ENCODE measurements at regions not wholly inside any gene's neighbourhood (a gene's known extent, or its start where the extent isn't known, plus 50 kb on each side); places are given as distances from the start of the nearest gene placed in this dataset.

DNA sequence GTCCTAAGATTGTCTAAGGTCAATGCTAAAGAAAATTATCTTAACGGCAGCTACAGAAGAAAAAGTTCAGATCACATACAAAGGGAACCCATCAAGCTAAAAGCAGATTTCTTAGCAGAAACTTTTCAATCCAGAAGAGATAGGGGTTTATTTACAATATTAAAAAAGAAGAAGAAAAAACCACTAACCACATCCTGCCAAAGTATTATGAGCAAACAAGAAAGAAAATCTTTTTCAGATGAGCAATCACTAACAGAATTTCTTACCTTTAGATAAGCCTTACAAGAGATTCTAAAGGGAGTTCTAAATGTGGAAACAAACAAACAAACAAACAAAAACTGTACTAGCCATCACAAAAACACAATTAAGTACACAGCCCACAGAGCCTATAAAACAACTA lies 1015.8 kb upstream of the EPHA6 start:
- Histone ChIP-seq H3K79me2 (ENCODE audit: low read length) (no peaks in the 10 kb centered on the region), H3K4me1 (ENCODE audit: insufficient read depth, low read length) (peaks cover 11% of the 10 kb centered on the region; the same call in 1 of the 2 replicates), H3K9me2 (replicated peaks; ENCODE audit: low read length) (no peaks in the 10 kb centered on the region), H4K20me1 (ENCODE audit: low read length) (no peaks in the 10 kb centered on the region), H3K27ac (ENCODE audit: low read length) (no peak overlapping the region), H3K4me3 (ENCODE audit: low read length) (no peak overlapping the region), H2AFZ (ENCODE audit: low read length) (no peak overlapping the region), H3K27me3 (ENCODE audit: low read length) (no peaks in the 10 kb centered on the region), H3K36me3 (ENCODE audit: low read depth, low read length) (no peaks in the 10 kb centered on the region), H3K9ac (ENCODE audit: low read length) (no peak overlapping the region), H3K4me2 (ENCODE audit: low read length) (no peak overlapping the region), H3F3A (ENCODE audit: low read length, unreplicated experiment) (no peaks in the 10 kb centered on the region), H3K9me3 (ENCODE audit: low read length) (no peaks in the 10 kb centered on the region)
- ChIA-PET CTCF (no interaction called here), POLR2A (ENCODE audit: unreplicated experiment) (no interaction called here)
- DNase-seq (peak; percentile 46), ATAC-seq (peak; percentile 63)
- BruUV-seq (replicated peaks), result no TSS peak
- intact Hi-C loops (cut with micrococcal nuclease), result no loop called here
- TF ChIP-seq EZH2phosphoT487 (IDR thresholded peaks at IDR 0.05; ENCODE audit: borderline replicate concordance, low read length), result no peak
- no peak for TF ChIP-seq EZH2 (IDR thresholded peaks at IDR 0.05; ENCODE audit: low read length, unreplicated experiment)
- TF ChIP-seq, protein P1, sequence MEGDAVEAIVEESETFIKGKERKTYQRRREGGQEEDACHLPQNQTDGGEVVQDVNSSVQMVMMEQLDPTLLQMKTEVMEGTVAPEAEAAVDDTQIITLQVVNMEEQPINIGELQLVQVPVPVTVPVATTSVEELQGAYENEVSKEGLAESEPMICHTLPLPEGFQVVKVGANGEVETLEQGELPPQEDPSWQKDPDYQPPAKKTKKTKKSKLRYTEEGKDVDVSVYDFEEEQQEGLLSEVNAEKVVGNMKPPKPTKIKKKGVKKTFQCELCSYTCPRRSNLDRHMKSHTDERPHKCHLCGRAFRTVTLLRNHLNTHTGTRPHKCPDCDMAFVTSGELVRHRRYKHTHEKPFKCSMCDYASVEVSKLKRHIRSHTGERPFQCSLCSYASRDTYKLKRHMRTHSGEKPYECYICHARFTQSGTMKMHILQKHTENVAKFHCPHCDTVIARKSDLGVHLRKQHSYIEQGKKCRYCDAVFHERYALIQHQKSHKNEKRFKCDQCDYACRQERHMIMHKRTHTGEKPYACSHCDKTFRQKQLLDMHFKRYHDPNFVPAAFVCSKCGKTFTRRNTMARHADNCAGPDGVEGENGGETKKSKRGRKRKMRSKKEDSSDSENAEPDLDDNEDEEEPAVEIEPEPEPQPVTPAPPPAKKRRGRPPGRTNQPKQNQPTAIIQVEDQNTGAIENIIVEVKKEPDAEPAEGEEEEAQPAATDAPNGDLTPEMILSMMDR (conservative IDR thresholded peaks at IDR 0.05; ENCODE audit: low read depth, low read length), result no peak

DNA sequence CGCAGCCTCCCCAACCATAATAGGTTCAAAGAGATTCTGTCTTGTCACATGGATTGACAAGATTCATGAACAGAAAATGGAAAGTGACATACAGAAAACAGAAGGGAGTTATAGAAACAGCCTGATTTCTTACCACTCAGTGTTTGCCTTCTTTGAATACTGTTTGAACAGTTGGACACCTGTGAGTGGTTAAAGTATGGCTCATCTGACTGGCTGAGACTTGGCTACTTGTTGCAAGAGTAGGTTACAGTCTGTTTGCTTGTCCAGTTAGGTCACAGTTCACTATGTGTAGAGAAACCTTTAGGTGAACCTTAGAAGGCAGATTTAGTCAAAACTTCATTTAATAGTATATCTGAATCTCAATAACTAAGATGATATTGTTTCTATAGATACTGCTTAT lies 1003.9 kb upstream of the EPHA6 start:
- H3K27me3 ChIP-seq (ENCODE audit: low read length), result no peaks in the 10 kb centered on the region
- no peaks in the 10 kb centered on the region for H3K9me3 ChIP-seq (ENCODE audit: low read length)
- no peaks in the 10 kb centered on the region for H3K9me2 ChIP-seq (replicated peaks; ENCODE audit: low read length)
- no peak overlapping the region for H3K4me3 ChIP-seq (ENCODE audit: low read length)
- POLR2A ChIA-PET (ENCODE audit: unreplicated experiment), result no interaction called here
- H3K4me1 ChIP-seq (ENCODE audit: insufficient read depth, low read length), result no peaks in the 10 kb centered on the region; the same call in 1 of the 2 replicates
- ATAC-seq, result no peak
- TF ChIP-seq, protein P1 (conservative IDR thresholded peaks at IDR 0.05; ENCODE audit: low read depth, low read length), result no peak
- TF ChIP-seq EZH2 (IDR thresholded peaks at IDR 0.05; ENCODE audit: low read length, unreplicated experiment) (no peak), EZH2phosphoT487 (IDR thresholded peaks at IDR 0.05; ENCODE audit: borderline replicate concordance, low read length) (no peak)
- BruUV-seq (replicated peaks), result no TSS peak
- H3K27ac ChIP-seq (ENCODE audit: low read length), result no peak overlapping the region
- no peaks in the 10 kb centered on the region for H4K20me1 ChIP-seq (ENCODE audit: low read length)
- no peaks in the 10 kb centered on the region for H3K79me2 ChIP-seq (ENCODE audit: low read length)
- H3K9ac ChIP-seq (ENCODE audit: low read length), result no peak overlapping the region
- CTCF ChIA-PET, result no interaction called here
- intact Hi-C loops (cut with micrococcal nuclease), result no loop called here
- no peaks in the 10 kb centered on the region for H3K36me3 ChIP-seq (ENCODE audit: low read depth, low read length)
- no peaks in the 10 kb centered on the region for H3F3A ChIP-seq (ENCODE audit: low read length, unreplicated experiment)
- peak; percentile 17 for DNase-seq
- no peak overlapping the region for H2AFZ ChIP-seq (ENCODE audit: low read length)
- no peak overlapping the region for H3K4me2 ChIP-seq (ENCODE audit: low read length)

DNA sequence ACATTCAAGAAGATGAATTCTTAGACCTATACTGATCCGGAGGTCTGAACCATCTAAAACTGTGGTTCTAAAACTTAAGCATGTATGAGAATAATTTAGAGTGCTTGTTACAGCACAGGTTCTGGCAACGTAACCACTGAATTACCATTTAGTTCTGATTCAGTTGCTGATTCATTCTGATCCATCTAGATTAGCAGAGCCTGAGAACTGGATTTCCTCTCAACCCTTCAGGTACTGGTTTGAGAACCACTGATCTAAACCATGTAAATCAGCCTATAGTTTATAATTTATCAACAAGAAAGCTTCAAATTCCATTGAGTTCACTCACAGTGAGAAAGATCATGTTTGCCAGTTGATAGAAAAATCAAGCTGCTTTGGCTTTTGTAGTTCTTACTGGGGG lies 1001.1 kb upstream of the EPHA6 start:
- Histone ChIP-seq H3F3A (ENCODE audit: low read length, unreplicated experiment) (no peaks in the 10 kb centered on the region), H3K27ac (ENCODE audit: low read length) (no peak overlapping the region), H4K20me1 (ENCODE audit: low read length) (no peaks in the 10 kb centered on the region), H2AFZ (ENCODE audit: low read length) (no peak overlapping the region), H3K79me2 (ENCODE audit: low read length) (no peaks in the 10 kb centered on the region), H3K4me1 (ENCODE audit: insufficient read depth, low read length) (no peaks in the 10 kb centered on the region; the same call in 1 of the 2 replicates), H3K9me3 (ENCODE audit: low read length) (no peaks in the 10 kb centered on the region), H3K9me2 (replicated peaks; ENCODE audit: low read length) (no peaks in the 10 kb centered on the region), H3K36me3 (ENCODE audit: low read depth, low read length) (no peaks in the 10 kb centered on the region), H3K9ac (ENCODE audit: low read length) (no peak overlapping the region), H3K4me2 (ENCODE audit: low read length) (no peak overlapping the region), H3K4me3 (ENCODE audit: low read length) (no peak overlapping the region), H3K27me3 (ENCODE audit: low read length) (no peaks in the 10 kb centered on the region)
- DNase-seq (peak; percentile 30), ATAC-seq (peak; percentile 37)
- no TSS peak for BruUV-seq (replicated peaks)
- POLR2A ChIA-PET (ENCODE audit: unreplicated experiment), result no interaction called here
- intact Hi-C loops (cut with micrococcal nuclease), result no loop called here
- CTCF ChIA-PET, result no interaction called here
- TF ChIP-seq EZH2phosphoT487 (IDR thresholded peaks at IDR 0.05; ENCODE audit: borderline replicate concordance, low read length) (no peak), EZH2 (IDR thresholded peaks at IDR 0.05; ENCODE audit: low read length, unreplicated experiment) (no peak)
- TF ChIP-seq, protein P1 (conservative IDR thresholded peaks at IDR 0.05; ENCODE audit: low read depth, low read length), result no peak

All from PC-3 (cell line).